ENCODE measurements at regions not wholly inside any gene's neighbourhood (a gene's known extent, or its start where the extent isn't known, plus 50 kb on each side); places are given as distances from the start of the nearest gene placed in this dataset.

DNA sequence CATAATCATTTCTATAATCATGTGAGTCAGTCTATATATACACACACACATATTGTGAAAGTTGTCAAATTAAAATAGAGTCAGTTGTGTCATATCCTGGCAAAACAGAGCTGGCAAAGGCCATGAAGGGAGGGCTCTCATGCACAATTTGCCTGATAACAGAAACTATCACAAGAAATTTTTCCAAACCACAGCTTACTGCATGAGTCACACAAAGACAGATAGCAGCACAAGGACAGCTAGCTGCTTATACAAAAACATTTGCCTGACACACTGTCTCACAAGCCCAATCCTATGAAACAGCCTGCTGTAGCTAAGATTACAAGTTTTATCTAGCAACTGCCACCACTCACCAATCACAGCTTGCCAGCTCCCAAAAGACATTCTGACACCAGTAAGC, 848.5 kb upstream of the MAN1A1 start:
- Histone ChIP-seq H3K27me3 (ENCODE audit: control insufficient read depth, insufficient read depth, low read length) (no peaks in the 10 kb centered on the region), H3K36me3 (ENCODE audit: control insufficient read depth, insufficient read depth, low read length) (no peaks in the 10 kb centered on the region), H3K4me1 (ENCODE audit: control insufficient read depth, insufficient read depth, low read length) (no peaks in the 10 kb centered on the region), H3K9me3 (ENCODE audit: control insufficient read depth, insufficient read depth, low read depth, low read length) (no peaks in the 10 kb centered on the region; the same call in 1 of the 2 replicates), H3K4me3 (ENCODE audit: low read depth in 2 of 2, low read length in 2 of 2) (no peak overlapping the region), H3K27ac (ENCODE audit: low read length) (no peak overlapping the region)
- ChIA-PET CTCF (no interaction called here), POLR2A (no interaction called here)
- DNase-seq (ENCODE audit: low read depth, low spot score) (no peak), ATAC-seq (no peak)
- BruUV-seq (replicated peaks) = no TSS peak
- TF ChIP-seq TCF7L2 (IDR thresholded peaks at IDR 0.05; ENCODE audit: low read depth, low read length) (no peak), POLR2AphosphoS5 (IDR thresholded peaks at IDR 0.05; ENCODE audit: low read depth, low read length) (no peak), SIN3A (IDR thresholded peaks at IDR 0.05; ENCODE audit: borderline replicate concordance, insufficient read depth, low read depth, low read length) (no peak)
- TF ChIP-seq, protein P1, sequence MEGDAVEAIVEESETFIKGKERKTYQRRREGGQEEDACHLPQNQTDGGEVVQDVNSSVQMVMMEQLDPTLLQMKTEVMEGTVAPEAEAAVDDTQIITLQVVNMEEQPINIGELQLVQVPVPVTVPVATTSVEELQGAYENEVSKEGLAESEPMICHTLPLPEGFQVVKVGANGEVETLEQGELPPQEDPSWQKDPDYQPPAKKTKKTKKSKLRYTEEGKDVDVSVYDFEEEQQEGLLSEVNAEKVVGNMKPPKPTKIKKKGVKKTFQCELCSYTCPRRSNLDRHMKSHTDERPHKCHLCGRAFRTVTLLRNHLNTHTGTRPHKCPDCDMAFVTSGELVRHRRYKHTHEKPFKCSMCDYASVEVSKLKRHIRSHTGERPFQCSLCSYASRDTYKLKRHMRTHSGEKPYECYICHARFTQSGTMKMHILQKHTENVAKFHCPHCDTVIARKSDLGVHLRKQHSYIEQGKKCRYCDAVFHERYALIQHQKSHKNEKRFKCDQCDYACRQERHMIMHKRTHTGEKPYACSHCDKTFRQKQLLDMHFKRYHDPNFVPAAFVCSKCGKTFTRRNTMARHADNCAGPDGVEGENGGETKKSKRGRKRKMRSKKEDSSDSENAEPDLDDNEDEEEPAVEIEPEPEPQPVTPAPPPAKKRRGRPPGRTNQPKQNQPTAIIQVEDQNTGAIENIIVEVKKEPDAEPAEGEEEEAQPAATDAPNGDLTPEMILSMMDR (IDR thresholded peaks at IDR 0.05) = no peak
- TF ChIP-seq, protein P2, sequence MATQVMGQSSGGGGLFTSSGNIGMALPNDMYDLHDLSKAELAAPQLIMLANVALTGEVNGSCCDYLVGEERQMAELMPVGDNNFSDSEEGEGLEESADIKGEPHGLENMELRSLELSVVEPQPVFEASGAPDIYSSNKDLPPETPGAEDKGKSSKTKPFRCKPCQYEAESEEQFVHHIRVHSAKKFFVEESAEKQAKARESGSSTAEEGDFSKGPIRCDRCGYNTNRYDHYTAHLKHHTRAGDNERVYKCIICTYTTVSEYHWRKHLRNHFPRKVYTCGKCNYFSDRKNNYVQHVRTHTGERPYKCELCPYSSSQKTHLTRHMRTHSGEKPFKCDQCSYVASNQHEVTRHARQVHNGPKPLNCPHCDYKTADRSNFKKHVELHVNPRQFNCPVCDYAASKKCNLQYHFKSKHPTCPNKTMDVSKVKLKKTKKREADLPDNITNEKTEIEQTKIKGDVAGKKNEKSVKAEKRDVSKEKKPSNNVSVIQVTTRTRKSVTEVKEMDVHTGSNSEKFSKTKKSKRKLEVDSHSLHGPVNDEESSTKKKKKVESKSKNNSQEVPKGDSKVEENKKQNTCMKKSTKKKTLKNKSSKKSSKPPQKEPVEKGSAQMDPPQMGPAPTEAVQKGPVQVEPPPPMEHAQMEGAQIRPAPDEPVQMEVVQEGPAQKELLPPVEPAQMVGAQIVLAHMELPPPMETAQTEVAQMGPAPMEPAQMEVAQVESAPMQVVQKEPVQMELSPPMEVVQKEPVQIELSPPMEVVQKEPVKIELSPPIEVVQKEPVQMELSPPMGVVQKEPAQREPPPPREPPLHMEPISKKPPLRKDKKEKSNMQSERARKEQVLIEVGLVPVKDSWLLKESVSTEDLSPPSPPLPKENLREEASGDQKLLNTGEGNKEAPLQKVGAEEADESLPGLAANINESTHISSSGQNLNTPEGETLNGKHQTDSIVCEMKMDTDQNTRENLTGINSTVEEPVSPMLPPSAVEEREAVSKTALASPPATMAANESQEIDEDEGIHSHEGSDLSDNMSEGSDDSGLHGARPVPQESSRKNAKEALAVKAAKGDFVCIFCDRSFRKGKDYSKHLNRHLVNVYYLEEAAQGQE (IDR thresholded peaks at IDR 0.05; ENCODE audit: insufficient read depth in 1 of 2, low read depth in 2 of 2, low read length in 1 of 2) = no peak
- intact Hi-C loops (cut with micrococcal nuclease; ENCODE audit: unreplicated experiment) (no loop called here), in situ Hi-C loops (cut with HindIII; ENCODE audit: low pct_unique_long_range_greater_than_20kb, low sequenced_read_pairs) (no loop called here)

DNA sequence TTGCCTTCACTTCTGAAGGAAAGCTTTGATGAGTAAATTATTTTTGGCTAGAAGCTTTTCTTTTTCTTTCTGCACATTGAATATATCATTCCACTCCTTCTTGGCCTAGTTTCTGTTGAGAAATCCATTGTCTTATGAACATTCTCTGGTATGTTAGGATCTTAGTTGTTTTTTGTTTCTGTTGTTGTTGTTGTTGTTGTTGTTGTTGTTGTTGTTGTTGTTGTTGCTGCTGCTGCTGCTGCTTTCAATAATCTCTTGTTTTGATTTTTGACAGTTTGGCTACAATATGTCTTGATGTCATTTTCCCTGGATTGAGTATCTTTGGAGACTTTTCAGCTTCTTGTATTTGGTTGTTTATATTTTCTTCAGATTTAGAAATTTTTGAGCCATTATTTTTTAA, 836.5 kb upstream of the MAN1A1 start:
- Histone ChIP-seq H3K27me3 (ENCODE audit: control insufficient read depth, insufficient read depth, low read length) (no peaks in the 10 kb centered on the region), H3K4me1 (ENCODE audit: control insufficient read depth, insufficient read depth, low read length) (no peaks in the 10 kb centered on the region), H3K9me3 (ENCODE audit: control insufficient read depth, insufficient read depth, low read depth, low read length) (peaks cover 3% of the 10 kb centered on the region; the same call in 1 of the 2 replicates), H3K27ac (ENCODE audit: low read length) (no peak overlapping the region), H3K36me3 (ENCODE audit: control insufficient read depth, insufficient read depth, low read length) (no peaks in the 10 kb centered on the region), H3K4me3 (ENCODE audit: low read depth in 2 of 2, low read length in 2 of 2) (no peak overlapping the region)
- ChIA-PET POLR2A (no interaction called here), CTCF (no interaction called here)
- ATAC-seq (no peak), DNase-seq (ENCODE audit: low read depth, low spot score) (no peak)
- no TSS peak for BruUV-seq (replicated peaks)
- TF ChIP-seq, protein P2 (IDR thresholded peaks at IDR 0.05; ENCODE audit: insufficient read depth in 1 of 2, low read depth in 2 of 2, low read length in 1 of 2) = no peak
- TF ChIP-seq, protein P1 (IDR thresholded peaks at IDR 0.05) = no peak
- TF ChIP-seq TCF7L2 (IDR thresholded peaks at IDR 0.05; ENCODE audit: low read depth, low read length) (no peak), SIN3A (IDR thresholded peaks at IDR 0.05; ENCODE audit: borderline replicate concordance, insufficient read depth, low read depth, low read length) (no peak), POLR2AphosphoS5 (IDR thresholded peaks at IDR 0.05; ENCODE audit: low read depth, low read length) (no peak)
- in situ Hi-C loops (cut with HindIII; ENCODE audit: low pct_unique_long_range_greater_than_20kb, low sequenced_read_pairs) (no loop called here), intact Hi-C loops (cut with micrococcal nuclease; ENCODE audit: unreplicated experiment) (no loop called here)
